Mesothelial cell of epicardium (in vitro differentiated cells): ENCODE measurements at regions not wholly inside any gene's neighbourhood (a gene's known extent, or its start where the extent isn't known, plus 50 kb on each side); places are given as distances from the start of the nearest gene placed in this dataset.

ENCODE experiments used
- DNase-seq, 2 experiments: peaks; one replicate each; pipeline ENCODE4 v3.0.0; 2021; ENCODE audit warnings: low spot score in 2 of 2; ENCODE audit not compliant: unreplicated experiment in 2 of 2
- H3K27ac Mint-ChIP-seq: 2 replicates; pipeline ENCODE4 v1.8.0; 2021; ENCODE audit warnings: mixed read lengths
- H3K27me3 Mint-ChIP-seq: 2 replicates; pipeline ENCODE4 v1.8.0; 2021; ENCODE audit warnings: low read depth, mixed read lengths
- H3K36me3 Mint-ChIP-seq: 2 replicates; pipeline ENCODE4 v1.8.0; 2021; ENCODE audit warnings: mixed read lengths
- H3K4me1 Mint-ChIP-seq: 2 replicates; pipeline ENCODE4 v1.8.0; 2021; ENCODE audit warnings: mixed read lengths
- H3K4me3 Mint-ChIP-seq: 2 replicates; pipeline ENCODE4 v1.8.0; 2021; ENCODE audit warnings: mild to moderate bottlenecking, moderate library complexity, mixed read lengths
- H3K9me3 Mint-ChIP-seq: 2 replicates; pipeline ENCODE4 v1.8.0; 2021; ENCODE audit warnings: mixed read lengths
- TF ChIP-seq, protein P1 (sequence below): fragments of 200-600 bp; sonication (generic); IDR thresholded peaks from one replicate; pipeline ENCODE4 v1.5.0; 2021; ENCODE audit warnings: antibody characterized with exemption; ENCODE audit not compliant: unreplicated experiment

DNA sequence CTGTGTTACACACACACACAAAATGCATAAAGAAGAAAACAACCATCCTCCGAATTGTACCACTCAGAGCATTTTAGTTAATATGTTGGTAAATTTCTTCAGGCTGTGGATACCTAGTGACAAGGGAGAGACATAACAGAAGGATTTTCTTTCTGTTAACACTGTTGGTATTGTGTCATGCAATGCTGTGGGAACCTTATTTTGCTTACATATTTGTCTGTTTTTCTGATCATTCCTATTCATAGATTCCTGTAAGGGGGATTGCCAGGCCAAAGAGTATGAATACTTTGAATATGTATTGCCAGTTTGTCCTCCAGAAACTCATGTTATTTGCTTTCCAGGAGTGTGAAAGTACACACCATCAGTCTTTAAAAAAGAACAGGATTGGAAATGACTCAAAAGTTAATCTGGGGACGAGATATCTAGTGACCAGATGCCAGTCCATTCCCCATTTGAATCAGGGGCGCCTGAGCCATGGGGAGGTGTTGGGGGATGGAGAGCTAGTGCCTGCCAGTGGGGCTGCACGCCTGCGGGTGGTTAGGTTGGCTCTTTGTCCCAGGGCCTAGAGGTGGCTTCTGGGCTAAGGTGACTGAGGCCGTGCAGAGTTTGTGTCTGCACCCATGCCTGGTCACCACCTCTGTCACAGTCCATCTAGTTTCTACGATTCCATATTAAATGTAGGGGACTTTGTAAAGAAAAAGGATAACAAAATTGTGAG lies 142.0 kb downstream of the PTPN20 start:
- Mint-ChIP-seq H3K4me1 (peaks cover 7% of the 10 kb centered on the region), H3K4me3 (no peak overlapping the region), H3K27me3 (peaks cover 12% of the 10 kb centered on the region), H3K27ac (no peak overlapping the region), H3K9me3 (no peaks in the 10 kb centered on the region), H3K36me3 (no peaks in the 10 kb centered on the region)
- TF ChIP-seq, protein P1, sequence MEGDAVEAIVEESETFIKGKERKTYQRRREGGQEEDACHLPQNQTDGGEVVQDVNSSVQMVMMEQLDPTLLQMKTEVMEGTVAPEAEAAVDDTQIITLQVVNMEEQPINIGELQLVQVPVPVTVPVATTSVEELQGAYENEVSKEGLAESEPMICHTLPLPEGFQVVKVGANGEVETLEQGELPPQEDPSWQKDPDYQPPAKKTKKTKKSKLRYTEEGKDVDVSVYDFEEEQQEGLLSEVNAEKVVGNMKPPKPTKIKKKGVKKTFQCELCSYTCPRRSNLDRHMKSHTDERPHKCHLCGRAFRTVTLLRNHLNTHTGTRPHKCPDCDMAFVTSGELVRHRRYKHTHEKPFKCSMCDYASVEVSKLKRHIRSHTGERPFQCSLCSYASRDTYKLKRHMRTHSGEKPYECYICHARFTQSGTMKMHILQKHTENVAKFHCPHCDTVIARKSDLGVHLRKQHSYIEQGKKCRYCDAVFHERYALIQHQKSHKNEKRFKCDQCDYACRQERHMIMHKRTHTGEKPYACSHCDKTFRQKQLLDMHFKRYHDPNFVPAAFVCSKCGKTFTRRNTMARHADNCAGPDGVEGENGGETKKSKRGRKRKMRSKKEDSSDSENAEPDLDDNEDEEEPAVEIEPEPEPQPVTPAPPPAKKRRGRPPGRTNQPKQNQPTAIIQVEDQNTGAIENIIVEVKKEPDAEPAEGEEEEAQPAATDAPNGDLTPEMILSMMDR, result no peak
- peak in 1 of 2 experiments; percentile 24 for DNase-seq

DNA sequence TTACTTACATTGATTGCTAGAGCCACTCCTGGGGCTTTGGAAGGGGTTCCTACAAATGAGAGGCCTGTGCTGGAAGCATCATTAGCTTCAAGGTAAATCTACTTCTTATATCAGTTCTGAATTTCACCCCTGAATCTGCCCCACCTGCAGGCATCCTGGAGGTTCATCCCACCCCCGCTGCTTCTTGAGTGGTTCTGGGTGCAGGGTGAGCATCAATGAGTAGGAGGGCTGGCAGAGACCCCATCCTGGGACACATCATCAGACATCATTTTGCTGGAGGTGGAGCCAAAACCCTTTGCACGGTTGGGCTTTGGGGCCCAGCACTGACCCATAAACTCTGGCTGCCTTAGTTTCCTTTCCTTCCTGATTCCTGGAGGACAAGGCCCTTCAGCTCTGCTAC lies 143.7 kb downstream of the PTPN20 start:
- TF ChIP-seq, protein P1, result no peak
- H3K36me3 Mint-ChIP-seq, result no peaks in the 10 kb centered on the region
- peaks cover 13% of the 10 kb centered on the region for H3K4me1 Mint-ChIP-seq
- H3K27me3 Mint-ChIP-seq, result peaks cover 25% of the 10 kb centered on the region
- no peaks in the 10 kb centered on the region for H3K9me3 Mint-ChIP-seq
- DNase-seq, result no peak
- no peak overlapping the region for H3K27ac Mint-ChIP-seq
- no peak overlapping the region for H3K4me3 Mint-ChIP-seq

DNA sequence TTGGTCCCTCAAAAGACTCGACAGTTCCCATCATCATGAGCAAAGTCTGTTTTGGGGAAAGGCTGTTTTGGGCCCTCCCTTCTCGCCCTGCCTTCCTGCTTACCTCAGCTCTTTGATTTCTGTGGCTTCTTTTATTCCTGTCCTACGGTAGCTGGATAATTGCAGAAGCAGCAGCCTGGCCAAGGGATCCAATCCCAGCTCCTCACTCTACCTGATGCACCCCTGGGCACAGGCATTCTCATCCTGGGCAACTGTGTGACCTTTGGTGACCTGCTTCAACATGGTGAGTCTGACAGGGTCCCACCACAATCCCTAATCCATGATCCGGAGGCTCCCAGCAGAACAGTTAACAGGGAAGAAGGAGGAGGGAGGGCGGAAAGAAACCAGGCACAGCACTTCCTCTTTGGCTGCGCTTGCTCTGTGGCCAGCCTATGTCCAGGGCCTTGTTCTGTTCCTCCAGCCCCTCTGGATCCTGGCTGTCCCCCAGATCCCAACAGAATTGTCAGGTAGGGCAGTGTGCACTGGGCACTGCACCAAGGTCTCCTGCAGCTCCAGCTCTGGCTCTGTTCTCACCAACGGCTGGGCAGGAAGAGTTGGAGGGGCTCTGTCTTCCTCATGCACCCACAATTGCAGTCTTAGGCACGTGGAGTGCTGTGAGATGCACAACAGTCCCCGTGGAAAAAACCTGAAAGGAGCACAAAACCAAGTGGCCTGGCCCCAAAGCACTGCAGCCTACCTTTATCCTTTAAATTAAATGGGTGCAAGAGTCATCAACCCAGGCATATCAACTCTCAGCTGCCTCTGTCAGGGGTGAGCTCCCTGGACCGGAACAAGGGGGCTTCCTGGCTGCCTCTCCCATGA lies 144.4 kb downstream of the PTPN20 start:
- Mint-ChIP-seq H3K27ac (no peak overlapping the region), H3K4me1 (peaks cover 7% of the 10 kb centered on the region), H3K36me3 (no peaks in the 10 kb centered on the region), H3K27me3 (peaks cover 28% of the 10 kb centered on the region), H3K4me3 (no peak overlapping the region), H3K9me3 (no peaks in the 10 kb centered on the region)
- TF ChIP-seq, protein P1, result no peak
- no peak for DNase-seq

DNA sequence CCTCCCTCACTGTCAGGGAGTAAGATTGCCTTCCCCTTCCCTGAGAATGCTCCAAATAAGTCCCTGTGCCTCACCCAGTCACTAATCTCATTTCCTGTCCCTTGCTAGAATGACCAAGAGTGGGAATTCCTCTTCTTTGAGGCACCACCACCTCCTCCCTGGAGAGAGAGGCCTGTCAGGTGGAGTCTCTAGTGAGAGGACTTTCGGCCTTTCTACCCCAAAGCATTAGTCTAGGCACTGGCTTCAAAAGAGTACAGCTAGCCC lies 145.0 kb downstream of the PTPN20 start:
- Mint-ChIP-seq H3K36me3 (no peaks in the 10 kb centered on the region), H3K27ac (no peak overlapping the region), H3K4me3 (no peak overlapping the region), H3K27me3 (peaks cover 34% of the 10 kb centered on the region), H3K4me1 (peaks cover 6% of the 10 kb centered on the region), H3K9me3 (no peaks in the 10 kb centered on the region)
- TF ChIP-seq, protein P1, result no peak
- no peak for DNase-seq

DNA sequence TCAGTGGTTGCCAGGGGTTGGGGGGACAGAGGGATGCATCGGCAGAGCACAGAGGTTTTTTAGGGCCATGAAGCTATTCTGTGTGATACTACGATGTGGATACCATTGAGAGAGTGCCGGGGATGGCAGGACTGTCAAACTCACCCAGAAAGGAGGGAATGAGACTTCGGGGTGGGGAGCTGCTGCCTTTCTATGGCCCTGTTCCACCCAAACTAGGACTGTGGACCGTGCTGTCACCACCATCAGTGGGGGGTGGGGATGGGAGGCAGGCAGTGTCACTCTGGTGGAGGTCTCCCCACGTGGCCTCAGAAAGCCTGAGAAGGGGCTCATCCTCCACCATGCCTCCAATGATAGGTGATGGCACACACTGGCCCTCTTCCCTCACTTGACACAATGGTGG lies 146.2 kb downstream of the PTPN20 start:
- no peaks in the 10 kb centered on the region for H3K9me3 Mint-ChIP-seq
- peak in 1 of 2 experiments; percentile 6 for DNase-seq
- H3K36me3 Mint-ChIP-seq, result no peaks in the 10 kb centered on the region
- H3K4me1 Mint-ChIP-seq, result peaks cover 6% of the 10 kb centered on the region
- H3K27me3 Mint-ChIP-seq, result peaks cover 47% of the 10 kb centered on the region
- H3K4me3 Mint-ChIP-seq, result no peak overlapping the region
- no peak overlapping the region for H3K27ac Mint-ChIP-seq
- TF ChIP-seq, protein P1, result no peak
